Mesendoderm (in vitro differentiated cells): ENCODE measurements at regions not wholly inside any gene's neighbourhood (a gene's known extent, or its start where the extent isn't known, plus 50 kb on each side); places are given as distances from the start of the nearest gene placed in this dataset.
A peak's percentile ranks its signal among the peaks of the same experiment; 100 is the strongest.
"Not testable (repeated sequence)": the region's sequence is repeated elsewhere in the genome, so short reads cannot be mapped to it uniquely, and the experiment has no call there.

ENCODE experiments used
- DNase-seq: peaks from one replicate; pipeline ENCODE4 v3.0.0; 2013
- H2AK5ac ChIP-seq: 2 replicates; pipeline ENCODE4 v1.6.1; 2013; ENCODE audit warnings: low read length, inconsistent platforms
- H2BK120ac ChIP-seq: 2 replicates; pipeline ENCODE4 v1.6.1; 2013; ENCODE audit warnings: low read depth, mild to moderate bottlenecking, low read length, moderate library complexity, mixed read lengths
- H2BK15ac ChIP-seq: replicated peaks from 2 replicates; pipeline ENCODE4 v1.6.1; 2013; ENCODE audit warnings: low read depth, mild to moderate bottlenecking, moderate library complexity
- H2BK5ac ChIP-seq: 2 replicates; pipeline ENCODE4 v1.6.1; 2013; ENCODE audit warnings: low read length, inconsistent platforms
- H3K18ac ChIP-seq: 2 replicates; pipeline ENCODE4 v1.6.1; 2013; ENCODE audit warnings: mild to moderate bottlenecking, low read length, mixed read lengths
- H3K23ac ChIP-seq: one replicate; pipeline ENCODE4 v1.6.1; 2013; ENCODE audit warnings: low read length
- H3K27ac ChIP-seq: 2 replicates; pipeline ENCODE4 v1.5.1; 2013; ENCODE audit warnings: low read depth, mild to moderate bottlenecking, inconsistent platforms, low read length, moderate library complexity
- H3K27me3 ChIP-seq: 2 replicates; pipeline ENCODE4 v1.6.1; 2013; ENCODE audit warnings: low read length, control low read depth, mild to moderate bottlenecking, inconsistent platforms; ENCODE audit not compliant: insufficient read depth, poor library complexity
- H3K36me3 ChIP-seq: 2 replicates; pipeline ENCODE4 v1.6.1; 2013; ENCODE audit warnings: low read length, inconsistent platforms; ENCODE audit not compliant: control insufficient read depth, insufficient read depth
- H3K4ac ChIP-seq: one replicate; pipeline ENCODE4 v1.6.1; 2013; ENCODE audit warnings: low read depth, mild to moderate bottlenecking, low read length, moderate library complexity
- H3K4me1 ChIP-seq: 2 replicates; pipeline ENCODE4 v1.6.1; 2013; ENCODE audit warnings: low read depth, low read length, inconsistent platforms; ENCODE audit not compliant: control insufficient read depth
- H3K4me2 ChIP-seq: 2 replicates; pipeline ENCODE4 v1.6.1; 2013; ENCODE audit warnings: low read length
- H3K4me3 ChIP-seq: 2 replicates; pipeline ENCODE4 v1.5.1; 2013; ENCODE audit warnings: mild to moderate bottlenecking, low read length
- H3K56ac ChIP-seq: one replicate; pipeline ENCODE4 v1.6.1; 2013; ENCODE audit warnings: low read length
- H3K79me1 ChIP-seq: 2 replicates; pipeline ENCODE4 v1.6.1; 2013; ENCODE audit warnings: low read length, inconsistent platforms
- H3K79me2 ChIP-seq: 2 replicates; pipeline ENCODE4 v1.6.1; 2013; ENCODE audit warnings: mild to moderate bottlenecking, low read length; ENCODE audit not compliant: control insufficient read depth, insufficient read depth
- H3K9ac ChIP-seq: 2 replicates; pipeline ENCODE4 v1.6.1; 2013; ENCODE audit warnings: low read length, inconsistent platforms
- H4K5ac ChIP-seq: one replicate; pipeline ENCODE4 v1.6.1; 2013; ENCODE audit warnings: low read length
- H4K8ac ChIP-seq: one replicate; pipeline ENCODE4 v1.6.1; 2013; ENCODE audit warnings: low read depth, mild to moderate bottlenecking, control low read depth, low read length, moderate library complexity
- WGBS: extraction: QIAGEN DNeasy Blood & Tissue Kit; methylation state at CpG from one replicate; pipeline ENCODE4 v1.1.7; 2013; ENCODE audit warnings: low lambda C conversion rate, missing lambda C conversion rate; ENCODE audit not compliant: insufficient coverage; ENCODE audit errors: extremely low coverage; 5-methylcytosine and 5-hydroxymethylcytosine counted together

GRCh38 chr7:125274742-125275141 is 345.1 kb upstream of the POT1 start:
- not testable (repeated sequence) for DNase-seq, H3K79me2 ChIP-seq, H3K36me3 ChIP-seq

GRCh38 chr7:125264174-125264856 is 334.7 kb upstream of the POT1 start:
- no CpG with 5 or more reads among the region's 13 CpGs for WGBS
- H4K5ac ChIP-seq, H3K79me2 ChIP-seq, H2BK15ac ChIP-seq, H4K8ac ChIP-seq, H2BK5ac ChIP-seq, H2BK120ac ChIP-seq, H3K4me2 ChIP-seq, H3K4me3 ChIP-seq, H3K23ac ChIP-seq, H3K27ac ChIP-seq, H3K4me1 ChIP-seq, H3K27me3 ChIP-seq, H3K9ac ChIP-seq, H3K36me3 ChIP-seq, H3K79me1 ChIP-seq, H3K56ac ChIP-seq: not testable (repeated sequence)
- H3K18ac ChIP-seq, result peak overlapping the region; percentile 60
- peak overlapping the region; percentile 22 for H2AK5ac ChIP-seq
- peak overlapping the region; percentile 52 for H3K4ac ChIP-seq
- DNase-seq, result peak; percentile 34

More at GRCh38 chr7:125274742-125275141, 345.1 kb upstream of the POT1 start:
- H2BK120ac ChIP-seq, H3K79me1 ChIP-seq, H3K4me2 ChIP-seq, H3K4ac ChIP-seq, H3K27me3 ChIP-seq, H3K4me1 ChIP-seq, H3K4me3 ChIP-seq, H3K56ac ChIP-seq, H2BK15ac ChIP-seq, H3K18ac ChIP-seq, H4K8ac ChIP-seq, H3K27ac ChIP-seq, H3K9ac ChIP-seq, H2BK5ac ChIP-seq, H3K23ac ChIP-seq, H4K5ac ChIP-seq, H2AK5ac ChIP-seq: not testable (repeated sequence)
- WGBS, result no CpG with 5 or more reads among the region's 6 CpGs

- DNase-seq, result peak; percentile 86
- not testable (repeated sequence) for H3K4me1 ChIP-seq, H2BK120ac ChIP-seq, H4K5ac ChIP-seq, H2BK15ac ChIP-seq, H4K8ac ChIP-seq, H3K23ac ChIP-seq, H3K4me3 ChIP-seq, H3K9ac ChIP-seq, H3K79me1 ChIP-seq, H2AK5ac ChIP-seq, H3K27me3 ChIP-seq, H3K79me2 ChIP-seq, H3K4me2 ChIP-seq, H3K36me3 ChIP-seq
- H2BK5ac ChIP-seq, result peak overlapping the region; percentile 92
- WGBS, result no CpG with 5 or more reads among the region's 10 CpGs
- peak overlapping the region; percentile 92 for H3K18ac ChIP-seq
- peak overlapping the region; percentile 36 for H3K4ac ChIP-seq
- peak overlapping the region; percentile 67 for H3K56ac ChIP-seq
- peak overlapping the region; percentile 91 for H3K27ac ChIP-seq
Measured at GRCh38 chr7:125258876-125259417, 329.3 kb upstream of the POT1 start.

GRCh38 chr7:125257617-125258016 is 328.0 kb upstream of the POT1 start:
- peaks cover 5% of the 10 kb centered on the region for H3K4me1 ChIP-seq
- H3K79me2 ChIP-seq, result no peaks in the 10 kb centered on the region
- peak overlapping the region; percentile 82 for H3K56ac ChIP-seq
- peak overlapping the region; percentile 33 for H3K9ac ChIP-seq
- no peak overlapping the region for H3K23ac ChIP-seq
- H3K18ac ChIP-seq, result peak overlapping the region; percentile 92
- H3K27me3 ChIP-seq, result no peaks in the 10 kb centered on the region
- peak overlapping the region; percentile 95 for H3K4ac ChIP-seq
- H3K4me2 ChIP-seq, result no peak overlapping the region
- H4K5ac ChIP-seq, result peak overlapping the region; percentile 86
- H2BK15ac ChIP-seq, result no peak overlapping the region
- WGBS, result no CpG with 5 or more reads among the region's 2 CpGs
- H2BK120ac ChIP-seq, result peak overlapping the region; percentile 94
- H2BK5ac ChIP-seq, result peak overlapping the region; percentile 100
- no peaks in the 10 kb centered on the region for H3K36me3 ChIP-seq
- H2AK5ac ChIP-seq, result no peak overlapping the region
- no peak overlapping the region for H4K8ac ChIP-seq
- H3K4me3 ChIP-seq, result no peak overlapping the region
- no peaks in the 10 kb centered on the region for H3K79me1 ChIP-seq
- peak overlapping the region; percentile 94 for H3K27ac ChIP-seq
- DNase-seq, result peak; percentile 85

GRCh38 chr7:125256446-125256845 is 326.8 kb upstream of the POT1 start:
- WGBS, result no CpG with 5 or more reads among the region's 2 CpGs
- peak overlapping the region; percentile 42 for H2BK5ac ChIP-seq

More at GRCh38 chr7:125256446-125256845, 326.8 kb upstream of the POT1 start:
- H2BK15ac ChIP-seq, result no peak overlapping the region
- no peak overlapping the region for H3K18ac ChIP-seq
- H3K79me2 ChIP-seq, result no peaks in the 10 kb centered on the region
- no peak overlapping the region for H3K27ac ChIP-seq
- H3K27me3 ChIP-seq, result no peaks in the 10 kb centered on the region
- DNase-seq, result peak; percentile 62
- no peak overlapping the region for H4K8ac ChIP-seq
- H2BK120ac ChIP-seq, result no peak overlapping the region
- H3K9ac ChIP-seq, result no peak overlapping the region
- no peaks in the 10 kb centered on the region for H3K79me1 ChIP-seq
- no peak overlapping the region for H3K23ac ChIP-seq
- H3K4ac ChIP-seq, result no peak overlapping the region
- peak overlapping the region; percentile 69 for H3K56ac ChIP-seq
- H3K4me2 ChIP-seq, result no peak overlapping the region
- no peak overlapping the region for H2AK5ac ChIP-seq
- no peak overlapping the region for H3K4me3 ChIP-seq
- no peaks in the 10 kb centered on the region for H3K36me3 ChIP-seq
- no peak overlapping the region for H4K5ac ChIP-seq
- H3K4me1 ChIP-seq, result peaks cover 5% of the 10 kb centered on the region
